ENCODE measurements at regions not wholly inside any gene's neighbourhood (a gene's known extent, or its start where the extent isn't known, plus 50 kb on each side); places are given as distances from the start of the nearest gene placed in this dataset.

DNA sequence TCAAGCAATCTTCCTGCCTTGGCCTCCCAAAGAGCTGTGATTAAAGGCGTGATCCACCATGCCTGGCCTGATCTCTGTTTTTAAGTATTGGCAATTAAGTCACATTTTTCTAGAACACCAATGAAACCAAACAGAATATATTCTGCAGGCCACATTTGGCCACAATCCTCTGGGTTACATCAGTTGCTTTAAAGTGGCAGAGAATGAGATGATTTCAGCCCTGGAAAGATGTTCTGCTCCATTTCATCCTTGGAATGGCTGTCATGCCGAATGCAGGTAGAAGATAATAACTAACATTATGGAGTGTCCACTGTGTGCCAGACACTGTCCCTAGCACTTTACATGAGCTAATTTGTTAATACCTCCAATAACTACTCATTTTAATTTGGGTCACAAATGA, 154.4 kb downstream of the PTPN11 start:
- H3K4me3 ChIP-seq = no peak overlapping the region
- 60 to 76% (median 68%) methylated on average over 2 of the region's 2 CpGs for WGBS, 4 donors
- H3K4me1 ChIP-seq (replicated peaks in 1 of 2) = no peaks in the 10 kb centered on the region
- no peaks in the 10 kb centered on the region for H3K36me3 ChIP-seq (replicated peaks in 1 of 2)
- H3K27me3 ChIP-seq = peaks cover 9% of the 10 kb centered on the region
- intact Hi-C loops (cut with DNase I) = no loop called here
- H3K27ac ChIP-seq = no peak overlapping the region
- DNase-seq = no peak
- no peak for TF ChIP-seq POLR2A (IDR thresholded peaks at IDR 0.05)
- TF ChIP-seq, protein P1, sequence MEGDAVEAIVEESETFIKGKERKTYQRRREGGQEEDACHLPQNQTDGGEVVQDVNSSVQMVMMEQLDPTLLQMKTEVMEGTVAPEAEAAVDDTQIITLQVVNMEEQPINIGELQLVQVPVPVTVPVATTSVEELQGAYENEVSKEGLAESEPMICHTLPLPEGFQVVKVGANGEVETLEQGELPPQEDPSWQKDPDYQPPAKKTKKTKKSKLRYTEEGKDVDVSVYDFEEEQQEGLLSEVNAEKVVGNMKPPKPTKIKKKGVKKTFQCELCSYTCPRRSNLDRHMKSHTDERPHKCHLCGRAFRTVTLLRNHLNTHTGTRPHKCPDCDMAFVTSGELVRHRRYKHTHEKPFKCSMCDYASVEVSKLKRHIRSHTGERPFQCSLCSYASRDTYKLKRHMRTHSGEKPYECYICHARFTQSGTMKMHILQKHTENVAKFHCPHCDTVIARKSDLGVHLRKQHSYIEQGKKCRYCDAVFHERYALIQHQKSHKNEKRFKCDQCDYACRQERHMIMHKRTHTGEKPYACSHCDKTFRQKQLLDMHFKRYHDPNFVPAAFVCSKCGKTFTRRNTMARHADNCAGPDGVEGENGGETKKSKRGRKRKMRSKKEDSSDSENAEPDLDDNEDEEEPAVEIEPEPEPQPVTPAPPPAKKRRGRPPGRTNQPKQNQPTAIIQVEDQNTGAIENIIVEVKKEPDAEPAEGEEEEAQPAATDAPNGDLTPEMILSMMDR (IDR thresholded peaks at IDR 0.05) = no peak
- no peaks in the 10 kb centered on the region for H3K9me3 ChIP-seq (replicated peaks in 1 of 3)

DNA sequence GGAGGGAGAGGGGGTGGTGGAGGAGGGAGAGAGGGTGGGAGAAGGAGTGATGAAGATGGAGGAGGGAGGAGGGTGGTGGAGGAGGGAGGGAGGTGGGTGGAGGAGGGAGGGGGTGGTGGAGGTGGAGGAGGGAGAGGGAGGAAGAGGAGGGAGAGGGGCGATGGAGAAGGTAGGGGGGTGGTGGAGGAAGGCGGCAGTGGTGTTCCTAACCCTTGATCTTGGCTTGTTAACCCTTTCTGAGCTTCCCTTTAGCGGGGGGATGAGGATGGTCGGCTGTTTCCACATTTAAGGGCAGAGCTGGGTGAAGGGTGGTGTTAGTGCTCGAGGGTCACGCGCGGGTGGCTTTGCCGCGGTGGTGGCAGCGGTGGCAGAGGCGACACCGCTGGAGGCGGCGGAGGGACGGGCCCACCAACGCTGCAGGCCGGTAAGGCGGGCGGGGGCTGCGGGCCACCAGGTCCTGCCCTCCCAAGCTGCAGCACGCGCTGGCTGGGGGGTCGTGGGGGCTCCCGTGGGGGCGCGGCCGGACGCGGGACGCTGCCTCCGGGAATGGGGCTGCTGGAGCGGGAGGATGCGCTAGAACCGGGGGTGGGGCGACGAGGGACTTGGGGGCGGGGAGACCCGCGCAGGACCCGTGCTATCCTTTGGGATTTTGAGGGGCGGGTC, 156.3 kb downstream of the PTPN11 start:
- DNase-seq = no peak
- no peaks in the 10 kb centered on the region for H3K4me1 ChIP-seq (replicated peaks in 1 of 2)
- TF ChIP-seq, protein P1 (IDR thresholded peaks at IDR 0.05) = no peak
- TF ChIP-seq POLR2A (IDR thresholded peaks at IDR 0.05) = no peak
- 0 to 3% (median 2%) methylated on average over 6 to 42 of the region's 42 CpGs for WGBS, 4 donors
- intact Hi-C loops (cut with DNase I) = no loop called here
- H3K9me3 ChIP-seq (replicated peaks in 1 of 3) = no peaks in the 10 kb centered on the region
- no peaks in the 10 kb centered on the region for H3K36me3 ChIP-seq (replicated peaks in 1 of 2)
- no peak overlapping the region for H3K27ac ChIP-seq
- no peak overlapping the region for H3K4me3 ChIP-seq
- H3K27me3 ChIP-seq = peaks cover 9% of the 10 kb centered on the region

DNA sequence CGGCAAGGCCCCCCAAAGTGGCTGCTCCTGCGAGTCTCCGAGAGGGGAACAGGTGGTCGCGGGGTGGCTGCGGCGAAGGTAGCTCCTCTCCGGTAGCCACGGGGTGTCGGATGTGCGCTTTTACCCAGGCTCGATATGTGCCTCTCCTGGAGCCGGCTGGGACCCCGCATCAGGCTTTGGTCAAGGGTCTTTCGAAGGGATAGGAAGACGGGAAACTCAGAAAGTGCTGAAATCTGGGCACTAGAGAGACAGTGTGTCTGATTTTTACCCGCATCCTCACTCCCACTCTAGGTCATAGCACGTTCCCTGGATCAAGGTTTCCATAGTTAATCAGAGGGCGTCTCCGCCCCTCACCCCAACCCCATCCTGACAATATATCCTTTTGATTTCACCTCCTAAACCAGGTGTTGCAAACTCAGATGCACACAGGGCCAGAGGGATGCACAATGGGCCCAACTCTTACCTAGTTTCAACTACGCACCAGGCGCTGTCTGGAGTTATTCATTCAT, 156.9 kb downstream of the PTPN11 start:
- WGBS, 4 donors = 26 to 67% (median 38%) methylated on average over 7 to 22 of the region's 22 CpGs

DNA sequence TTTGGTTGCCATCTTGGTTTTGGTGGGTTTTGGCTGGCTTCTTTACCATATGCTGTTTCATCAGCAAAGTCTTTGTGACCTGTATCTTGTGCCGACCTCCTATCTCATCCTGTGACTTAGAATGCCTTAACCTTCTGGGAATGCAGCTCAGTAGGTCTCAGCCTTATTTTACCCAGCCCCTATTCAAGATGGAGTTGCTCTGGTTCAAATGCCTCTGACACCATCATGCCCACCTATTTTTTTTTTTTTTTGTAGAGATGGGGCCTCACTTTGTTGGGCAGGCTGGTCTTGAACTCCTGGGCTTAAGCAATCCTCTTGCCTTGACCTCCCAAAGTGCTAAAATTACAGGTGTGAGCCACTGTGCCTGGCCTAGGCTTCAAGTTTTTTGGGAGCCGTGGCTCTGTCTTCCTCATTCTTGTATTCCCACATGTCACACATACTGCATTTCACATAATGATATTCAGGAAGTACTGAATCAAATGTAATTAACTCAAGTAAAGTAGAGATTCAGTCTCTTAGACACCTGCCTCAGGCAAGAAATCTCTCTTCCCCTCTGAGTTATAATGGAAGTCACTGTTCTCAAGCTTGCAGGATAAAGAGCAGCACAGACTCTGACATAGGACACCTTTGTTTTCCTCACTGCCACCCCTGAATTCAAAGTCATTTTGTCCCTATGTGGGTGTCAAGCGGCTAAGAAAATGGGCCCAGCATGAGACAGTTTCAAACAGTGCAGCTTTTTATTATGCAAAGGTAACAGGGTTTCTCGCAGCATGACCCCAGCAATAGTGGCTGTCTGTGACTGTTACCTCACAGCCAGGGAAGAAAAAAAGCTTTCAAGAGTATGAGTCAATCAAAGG, 159.0 kb downstream of the PTPN11 start:
- no peak overlapping the region for H3K4me3 ChIP-seq
- intact Hi-C loops (cut with DNase I) = no loop called here
- H3K36me3 ChIP-seq (replicated peaks in 1 of 2) = no peaks in the 10 kb centered on the region
- TF ChIP-seq POLR2A (IDR thresholded peaks at IDR 0.05) = no peak
- TF ChIP-seq, protein P1 (IDR thresholded peaks at IDR 0.05) = no peak
- 42 to 51% (median 49%) methylated on average over 4 of the region's 4 CpGs for WGBS, 4 donors
- peaks cover 9% of the 10 kb centered on the region for H3K27me3 ChIP-seq
- no peaks in the 10 kb centered on the region for H3K9me3 ChIP-seq (replicated peaks in 1 of 3)
- no peaks in the 10 kb centered on the region for H3K4me1 ChIP-seq (replicated peaks in 1 of 2)
- no peak overlapping the region for H3K27ac ChIP-seq
- DNase-seq = no peak

More for the DNA sequence above, 156.9 kb downstream of the PTPN11 start:
- Histone ChIP-seq H3K4me3 (no peak overlapping the region), H3K27ac (no peak overlapping the region), H3K4me1 (replicated peaks in 1 of 2) (no peaks in the 10 kb centered on the region), H3K27me3 (peaks cover 9% of the 10 kb centered on the region), H3K9me3 (replicated peaks in 1 of 3) (no peaks in the 10 kb centered on the region), H3K36me3 (replicated peaks in 1 of 2) (no peaks in the 10 kb centered on the region)
- no peak for DNase-seq
- intact Hi-C loops (cut with DNase I) = no loop called here
- TF ChIP-seq, protein P1 (IDR thresholded peaks at IDR 0.05) = no peak
- TF ChIP-seq POLR2A (IDR thresholded peaks at IDR 0.05) = no peak

Data from adrenal gland (tissue), 9 donors.